ENCODE measurements at regions not wholly inside any gene's neighbourhood (a gene's known extent, or its start where the extent isn't known, plus 50 kb on each side); places are given as distances from the start of the nearest gene placed in this dataset.

DNA sequence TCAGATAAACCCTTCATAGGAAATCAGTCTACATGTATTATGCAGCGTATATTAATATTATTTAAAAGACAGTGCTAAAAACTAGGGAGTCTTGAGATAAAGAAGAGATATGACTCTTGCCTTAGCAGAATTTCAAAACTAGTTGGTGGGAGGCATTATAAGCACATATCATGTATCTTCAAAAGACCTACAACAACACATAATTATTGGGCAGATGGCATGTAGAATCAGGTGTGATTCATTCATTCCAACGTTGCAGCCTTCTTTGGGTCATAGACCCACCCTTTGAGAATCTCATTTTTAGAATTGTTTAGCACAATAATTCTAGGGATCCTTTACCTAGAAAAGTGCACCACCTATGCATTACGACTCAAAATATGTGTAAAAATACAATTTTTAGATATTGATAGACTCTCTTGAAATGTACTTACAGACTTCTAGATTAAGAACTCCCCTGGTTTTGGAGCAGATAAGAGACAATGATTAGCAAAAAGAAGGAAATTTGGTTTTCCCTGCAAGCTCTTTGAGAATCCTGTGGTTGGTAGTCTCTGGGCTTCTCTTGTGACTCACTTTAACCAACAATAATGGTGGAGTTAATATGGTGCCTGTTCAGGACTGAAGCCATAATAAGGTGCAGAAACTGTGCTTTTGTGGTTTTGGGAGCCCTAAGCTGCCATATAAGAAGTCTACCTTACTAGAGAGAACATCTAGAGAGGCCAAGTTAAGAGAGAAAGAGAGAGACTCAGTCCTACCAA lies 85.3 kb upstream of the RGS4 start:
- DNase-seq (ENCODE audit: low read depth), result no peak
- TF ChIP-seq, protein P1, sequence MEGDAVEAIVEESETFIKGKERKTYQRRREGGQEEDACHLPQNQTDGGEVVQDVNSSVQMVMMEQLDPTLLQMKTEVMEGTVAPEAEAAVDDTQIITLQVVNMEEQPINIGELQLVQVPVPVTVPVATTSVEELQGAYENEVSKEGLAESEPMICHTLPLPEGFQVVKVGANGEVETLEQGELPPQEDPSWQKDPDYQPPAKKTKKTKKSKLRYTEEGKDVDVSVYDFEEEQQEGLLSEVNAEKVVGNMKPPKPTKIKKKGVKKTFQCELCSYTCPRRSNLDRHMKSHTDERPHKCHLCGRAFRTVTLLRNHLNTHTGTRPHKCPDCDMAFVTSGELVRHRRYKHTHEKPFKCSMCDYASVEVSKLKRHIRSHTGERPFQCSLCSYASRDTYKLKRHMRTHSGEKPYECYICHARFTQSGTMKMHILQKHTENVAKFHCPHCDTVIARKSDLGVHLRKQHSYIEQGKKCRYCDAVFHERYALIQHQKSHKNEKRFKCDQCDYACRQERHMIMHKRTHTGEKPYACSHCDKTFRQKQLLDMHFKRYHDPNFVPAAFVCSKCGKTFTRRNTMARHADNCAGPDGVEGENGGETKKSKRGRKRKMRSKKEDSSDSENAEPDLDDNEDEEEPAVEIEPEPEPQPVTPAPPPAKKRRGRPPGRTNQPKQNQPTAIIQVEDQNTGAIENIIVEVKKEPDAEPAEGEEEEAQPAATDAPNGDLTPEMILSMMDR (IDR thresholded peaks at IDR 0.05; ENCODE audit: insufficient read depth, low read depth, low read length), result no peak
- H3K4me3 ChIP-seq (ENCODE audit: low read depth, low read length), result no peak overlapping the region

DNA sequence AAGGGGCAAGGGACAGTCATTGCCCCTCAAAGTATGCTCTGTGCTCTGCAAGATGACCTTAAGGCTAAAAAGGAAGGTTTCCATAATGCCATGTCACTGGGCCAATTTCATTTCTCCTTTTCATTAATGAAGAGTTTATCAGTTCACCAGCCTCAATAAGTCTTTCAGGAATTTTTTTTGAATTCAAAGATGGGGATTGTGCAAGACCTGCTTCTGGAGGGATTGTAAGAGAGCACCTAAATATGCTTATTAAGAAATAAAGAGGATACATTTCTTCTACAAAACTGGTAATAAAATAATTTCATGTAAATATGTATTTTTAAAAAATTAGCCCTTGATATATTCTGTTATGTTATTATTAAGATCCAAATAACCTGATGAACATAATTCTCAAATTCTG lies 86.8 kb upstream of the RGS4 start:
- H3K4me3 ChIP-seq (ENCODE audit: low read depth, low read length), result no peak overlapping the region
- TF ChIP-seq, protein P1 (IDR thresholded peaks at IDR 0.05; ENCODE audit: insufficient read depth, low read depth, low read length), result no peak
- DNase-seq (ENCODE audit: low read depth), result no peak

DNA sequence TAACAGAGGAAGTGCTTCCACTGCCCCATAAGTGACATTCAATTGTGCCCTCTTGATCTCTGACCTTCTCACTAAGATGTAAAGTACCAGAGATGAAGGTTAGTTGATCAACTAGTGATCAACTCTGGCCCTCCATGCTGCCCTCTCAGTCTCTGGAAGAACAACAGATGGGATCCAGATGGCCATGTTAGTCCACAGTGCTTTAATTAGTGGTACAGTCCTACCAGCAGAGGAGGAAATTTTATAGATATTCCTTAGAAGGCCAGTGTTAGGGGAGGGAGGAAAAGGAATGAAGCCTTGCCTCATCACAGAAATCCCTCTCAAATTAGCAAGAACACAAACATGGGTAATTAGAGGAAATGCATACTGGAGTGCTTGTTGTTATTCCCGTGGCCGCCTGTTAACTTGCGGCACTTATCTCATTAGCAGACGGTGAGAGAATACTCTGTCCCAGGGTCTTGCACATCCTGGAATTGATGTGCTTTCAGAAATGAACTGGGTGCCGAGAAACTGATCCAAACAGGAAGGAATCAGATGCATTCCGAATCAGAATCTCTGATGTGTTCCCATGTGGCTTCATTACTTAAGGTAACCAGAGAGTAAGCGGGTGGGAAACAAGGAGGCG lies 91.1 kb upstream of the RGS4 start:
- DNase-seq (ENCODE audit: low read depth), result peak; percentile 61
- TF ChIP-seq, protein P1 (IDR thresholded peaks at IDR 0.05; ENCODE audit: insufficient read depth, low read depth, low read length), result no peak
- H3K4me3 ChIP-seq (ENCODE audit: low read depth, low read length), result no peak overlapping the region

DNA sequence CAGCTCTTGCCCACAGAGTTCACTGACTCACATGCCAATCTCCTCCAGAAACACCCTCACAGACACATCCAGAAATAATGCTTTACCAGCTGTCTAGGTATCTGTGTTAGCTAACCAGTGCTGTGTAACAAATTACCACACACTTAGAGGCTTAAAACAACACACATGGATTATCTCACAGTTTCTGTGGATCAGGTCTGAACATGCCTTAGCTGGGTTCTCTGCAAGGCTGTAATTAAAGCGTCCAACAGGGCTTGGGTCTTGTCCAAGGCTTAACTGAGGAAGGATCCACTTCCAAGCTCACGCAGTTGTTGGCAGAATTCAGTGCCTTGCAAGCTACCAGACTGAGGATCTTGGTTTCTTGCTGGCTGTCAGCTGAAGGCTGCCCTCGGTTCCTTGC lies 92.5 kb upstream of the RGS4 start:
- DNase-seq (ENCODE audit: low read depth), result no peak
- H3K4me3 ChIP-seq (ENCODE audit: low read depth, low read length), result no peak overlapping the region
- TF ChIP-seq, protein P1 (IDR thresholded peaks at IDR 0.05; ENCODE audit: insufficient read depth, low read depth, low read length), result no peak

DNA sequence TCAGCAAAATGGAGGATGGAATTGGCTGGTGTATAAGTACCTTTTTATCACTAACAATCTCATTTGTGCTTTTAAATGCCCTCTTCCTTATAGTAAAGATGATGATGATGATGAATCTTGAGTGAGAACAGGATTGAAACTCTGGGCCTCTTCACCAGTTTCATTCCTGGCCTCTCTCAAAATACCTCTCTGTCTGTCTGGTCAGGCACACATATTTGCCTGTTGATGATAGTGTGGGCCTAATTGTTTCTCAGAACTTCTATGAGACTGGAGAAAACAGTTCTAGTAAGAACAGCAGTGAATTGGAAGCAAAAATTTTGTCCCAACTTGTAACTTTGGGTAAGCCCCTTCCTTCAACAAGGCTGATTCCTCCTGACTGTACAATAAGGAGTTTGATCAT lies 94.4 kb upstream of the RGS4 start:
- DNase-seq (ENCODE audit: low read depth), result no peak
- TF ChIP-seq, protein P1 (IDR thresholded peaks at IDR 0.05; ENCODE audit: insufficient read depth, low read depth, low read length), result no peak

DNA sequence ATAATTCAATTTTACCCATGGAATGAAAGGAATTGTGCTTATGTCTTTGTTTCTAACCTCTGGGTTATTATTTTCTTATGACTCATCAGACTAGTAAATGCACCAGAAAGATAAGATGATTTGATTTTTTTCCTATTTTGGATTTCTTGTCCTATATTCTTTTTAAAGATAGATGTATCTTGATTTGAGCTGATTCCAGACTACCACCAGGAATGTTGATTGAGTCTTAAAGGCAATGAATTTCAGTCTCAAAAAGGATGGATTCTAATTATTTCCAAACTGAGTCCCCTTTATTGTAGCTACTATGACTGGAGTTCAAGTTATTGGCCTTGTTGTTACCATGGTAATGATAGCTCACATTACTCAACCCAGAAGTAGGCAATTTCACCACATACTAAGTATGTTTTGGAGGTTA lies 95.8 kb upstream of the RGS4 start:
- peak; percentile 82 for DNase-seq (ENCODE audit: low read depth)
- no peak overlapping the region for H3K4me3 ChIP-seq (ENCODE audit: low read depth, low read length)
- TF ChIP-seq, protein P1 (IDR thresholded peaks at IDR 0.05; ENCODE audit: insufficient read depth, low read depth, low read length), result no peak

More for the DNA sequence above, 94.4 kb upstream of the RGS4 start:
- H3K4me3 ChIP-seq (ENCODE audit: low read depth, low read length), result no peak overlapping the region

Measured in fibroblast of villous mesenchyme (primary cell).